ENCODE measurements at regions not wholly inside any gene's neighbourhood (a gene's known extent, or its start where the extent isn't known, plus 50 kb on each side); places are given as distances from the start of the nearest gene placed in this dataset.

GRCh38 chr2:104546537-104546936, 307.4 kb upstream of the POU3F3 start:
- ATAC-seq: no peak

GRCh38 chr2:104547221-104547620, 306.7 kb upstream of the POU3F3 start:
- TF ChIP-seq ZNF70 (CRISPR knock-in tag; IDR thresholded peaks at IDR 0.05): no peak
- TF ChIP-seq ESRRG (CRISPR knock-in tag; IDR thresholded peaks at IDR 0.05): no peak
- ATAC-seq: no peak

More at GRCh38 chr2:104546537-104546936, 307.4 kb upstream of the POU3F3 start:
- TF ChIP-seq POU6F1 (CRISPR knock-in tag; IDR thresholded peaks at IDR 0.05; ENCODE audit: borderline replicate concordance, low read depth) (no peak), PATZ1 (CRISPR knock-in tag; IDR thresholded peaks at IDR 0.05; ENCODE audit: borderline replicate concordance) (no peak), ZFP30 (CRISPR knock-in tag; IDR thresholded peaks at IDR 0.05) (no peak), ZC3H10 (CRISPR knock-in tag; IDR thresholded peaks at IDR 0.05) (no peak), TCF4 (CRISPR knock-in tag; IDR thresholded peaks at IDR 0.05; ENCODE audit: borderline replicate concordance) (no peak), CSRNP3 (CRISPR knock-in tag; IDR thresholded peaks at IDR 0.05) (no peak), TSHZ2 (CRISPR knock-in tag; IDR thresholded peaks at IDR 0.05) (no peak), CSDC2 (CRISPR knock-in tag; IDR thresholded peaks at IDR 0.05) (no peak), ZNF70 (CRISPR knock-in tag; IDR thresholded peaks at IDR 0.05) (no peak), ESRRG (CRISPR knock-in tag; IDR thresholded peaks at IDR 0.05) (no peak), GLIS3 (CRISPR knock-in tag; IDR thresholded peaks at IDR 0.05) (no peak), TOX (CRISPR knock-in tag; IDR thresholded peaks at IDR 0.05; ENCODE audit: borderline replicate concordance) (no peak), OSR1 (CRISPR knock-in tag; IDR thresholded peaks at IDR 0.05) (no peak), BACH2 (CRISPR knock-in tag; IDR thresholded peaks at IDR 0.05; ENCODE audit: borderline replicate concordance) (no peak), ARNTL (CRISPR knock-in tag; IDR thresholded peaks at IDR 0.05; ENCODE audit: borderline replicate concordance, low read depth) (no peak), CREB5 (CRISPR knock-in tag; IDR thresholded peaks at IDR 0.05; ENCODE audit: low read depth) (no peak)

GRCh38 chr2:104561251-104561650, 292.7 kb upstream of the POU3F3 start:
- ATAC-seq: no peak
- TF ChIP-seq ZFP3 (CRISPR knock-in tag; IDR thresholded peaks at IDR 0.05) (no peak), TOX (CRISPR knock-in tag; IDR thresholded peaks at IDR 0.05; ENCODE audit: borderline replicate concordance) (no peak), PATZ1 (CRISPR knock-in tag; IDR thresholded peaks at IDR 0.05; ENCODE audit: borderline replicate concordance) (no peak), BACH2 (CRISPR knock-in tag; IDR thresholded peaks at IDR 0.05; ENCODE audit: borderline replicate concordance) (no peak), POU6F1 (CRISPR knock-in tag; IDR thresholded peaks at IDR 0.05; ENCODE audit: borderline replicate concordance, low read depth) (no peak), CSRNP3 (CRISPR knock-in tag; IDR thresholded peaks at IDR 0.05) (no peak), TCF4 (CRISPR knock-in tag; IDR thresholded peaks at IDR 0.05; ENCODE audit: borderline replicate concordance) (no peak), SNAI2 (CRISPR knock-in tag; IDR thresholded peaks at IDR 0.05) (no peak), ARNTL (CRISPR knock-in tag; IDR thresholded peaks at IDR 0.05; ENCODE audit: borderline replicate concordance, low read depth) (no peak), GLIS3 (CRISPR knock-in tag; IDR thresholded peaks at IDR 0.05) (no peak), PPARA (CRISPR knock-in tag; IDR thresholded peaks at IDR 0.05; ENCODE audit: borderline replicate concordance) (no peak), OSR1 (CRISPR knock-in tag; IDR thresholded peaks at IDR 0.05) (no peak), ISL1 (CRISPR knock-in tag; IDR thresholded peaks at IDR 0.05) (no peak), RARB (CRISPR knock-in tag; IDR thresholded peaks at IDR 0.05) (no peak)

All from SK-N-SH treated with all-trans-retinoic acid at 6 μM for 48 hours (cell line).